CD4-positive, alpha-beta T cell treated with Interferon alpha-2 for 1 hour (primary cell): ENCODE measurements at regions not wholly inside any gene's neighbourhood (a gene's known extent, or its start where the extent isn't known, plus 50 kb on each side); places are given as distances from the start of the nearest gene placed in this dataset.
"Not testable (repeated sequence)": the region's sequence is repeated elsewhere in the genome, so short reads cannot be mapped to it uniquely, and the experiment has no call there.

ENCODE experiments used
- DNase-seq, 2 donors: peaks; one replicate each; pipeline ENCODE4 v3.0.0-alpha.2; 2020 to 2022

GRCh38 chr2:200174433-200175216, 131.9 kb upstream of the SPATS2L start:
- no peak for DNase-seq

- DNase-seq, result no peak
These were observed 128.3 kb upstream of the SPATS2L start for GRCh38 chr2:200177971-200178911.

- DNase-seq, result no peak
These were observed 127.3 kb upstream of the SPATS2L start for GRCh38 chr2:200179151-200179550.

- no peak for DNase-seq
These were observed 125.5 kb upstream of the SPATS2L start for GRCh38 chr2:200180943-200181342.

DNA sequence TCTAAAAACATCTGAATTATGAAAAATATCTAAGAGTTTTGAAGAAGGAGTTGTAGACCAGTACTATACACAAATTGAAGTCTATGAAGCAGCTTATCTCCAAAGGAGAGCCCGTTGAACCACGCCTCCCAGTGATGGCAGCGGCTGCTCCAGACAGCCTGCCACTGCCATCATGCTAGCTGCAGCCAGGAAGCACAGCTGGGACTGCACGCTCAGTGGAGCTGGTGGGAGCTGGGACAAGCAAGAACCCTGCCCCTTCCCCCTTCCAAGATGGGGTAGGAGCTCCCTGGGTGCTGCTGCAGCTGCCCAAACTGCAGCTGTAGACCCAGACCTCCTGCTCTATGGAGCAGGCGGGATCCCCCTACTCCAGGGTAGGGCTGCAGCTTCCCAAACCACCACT, 124.7 kb upstream of the SPATS2L start:
- DNase-seq, result no peak

GRCh38 chr2:200184748-200185627, 121.5 kb upstream of the SPATS2L start:
- DNase-seq, result no peak

DNA sequence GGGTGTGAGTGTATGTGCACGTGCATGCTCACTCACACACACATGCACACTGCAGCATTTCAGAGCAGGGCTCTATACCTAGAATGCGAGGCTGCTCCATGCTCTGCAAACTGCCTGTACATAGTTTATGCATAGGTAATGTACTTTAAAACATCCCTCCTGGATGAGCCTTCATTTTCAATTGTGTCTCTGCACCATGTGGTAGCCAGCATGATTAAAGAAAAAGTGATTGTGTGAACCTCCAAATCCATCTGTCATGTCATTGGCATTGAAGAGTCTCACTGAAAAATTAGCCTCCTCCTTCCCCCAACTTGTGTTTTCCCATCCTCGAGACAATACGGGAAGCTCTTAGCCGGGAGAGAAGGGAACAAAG, 120.9 kb upstream of the SPATS2L start:
- no peak for DNase-seq

DNA sequence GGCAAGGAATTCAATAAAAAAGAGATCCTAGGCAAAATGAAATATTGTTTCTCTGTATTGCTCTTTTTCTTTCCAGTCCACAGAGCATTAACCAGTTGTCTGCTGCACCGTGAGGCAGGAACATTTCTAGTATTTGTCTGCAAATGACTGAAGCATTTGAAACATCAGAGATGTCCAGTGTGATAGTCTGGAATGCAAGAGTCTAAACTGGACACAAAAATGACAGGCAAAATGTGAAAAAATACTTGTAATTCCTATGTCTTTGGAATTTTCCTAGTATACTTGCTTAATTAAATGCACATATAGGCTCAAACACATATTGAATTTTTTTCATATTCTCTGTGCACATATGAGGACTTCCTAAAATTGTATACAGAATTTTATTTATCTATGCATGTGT, 120.5 kb upstream of the SPATS2L start:
- DNase-seq, result no peak

DNA sequence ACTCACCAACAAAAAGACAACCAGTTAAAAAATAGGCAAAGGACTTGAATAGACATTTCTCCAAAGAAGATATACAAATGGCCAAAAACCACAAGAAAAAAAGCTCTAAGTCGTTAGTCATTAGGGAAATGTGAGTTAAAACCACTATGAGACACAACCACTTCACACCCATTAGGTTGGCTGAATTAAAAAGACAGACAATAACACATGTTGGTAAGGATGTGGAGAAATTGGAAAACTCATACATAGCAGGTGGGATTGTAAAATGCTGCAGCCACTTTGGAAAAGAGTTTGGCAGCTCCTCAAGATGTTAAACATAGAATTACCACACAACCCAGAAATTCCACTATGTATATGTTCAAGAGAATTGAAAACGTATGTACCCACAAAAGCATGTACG, 117.6 kb upstream of the SPATS2L start:
- DNase-seq, result no peak

DNA sequence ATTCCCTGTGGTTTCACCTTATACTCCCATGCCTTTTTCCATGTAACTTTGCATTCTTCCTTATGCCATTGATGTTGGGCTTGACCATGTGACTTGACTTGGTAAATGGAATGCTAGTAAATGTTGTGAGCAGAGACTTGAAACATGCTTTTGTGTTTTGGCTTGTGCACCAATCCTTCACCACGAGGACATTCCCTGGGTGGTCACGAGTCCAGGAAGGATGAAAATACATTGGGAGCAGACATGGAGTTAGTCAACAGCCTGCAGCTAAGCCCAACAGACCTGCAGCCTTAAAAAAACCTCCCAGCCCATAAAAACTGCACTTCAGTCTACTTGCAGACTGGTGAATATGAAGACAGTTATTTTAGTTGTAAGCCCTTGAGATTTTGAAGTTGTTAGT, 116.5 kb upstream of the SPATS2L start:
- DNase-seq, result no peak

GRCh38 chr2:200193331-200193730, 113.2 kb upstream of the SPATS2L start:
- DNase-seq, result no peak

- no peak for DNase-seq
These were observed 112.7 kb upstream of the SPATS2L start for GRCh38 chr2:200193791-200194190.

- DNase-seq, result no peak
These were observed 111.7 kb upstream of the SPATS2L start for GRCh38 chr2:200194746-200195145.

DNA sequence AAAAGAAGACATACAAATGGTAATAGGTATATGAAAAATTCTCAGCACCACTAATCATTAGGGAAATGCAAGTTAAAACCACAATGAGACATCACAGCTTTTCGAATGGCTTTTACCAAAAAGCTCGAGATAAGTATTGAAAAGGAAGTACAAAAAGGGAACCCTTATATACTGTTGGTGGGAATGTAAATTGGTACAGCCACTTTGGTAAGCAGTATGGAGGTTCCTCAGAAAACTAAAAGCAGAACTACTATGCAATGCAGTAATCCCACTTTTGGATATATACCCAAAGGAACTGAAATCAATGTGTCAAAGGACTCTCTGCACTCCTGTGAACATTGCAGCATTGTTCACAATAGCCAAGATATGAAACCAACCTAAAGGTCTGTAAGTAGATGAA, 107.5 kb upstream of the SPATS2L start:
- DNase-seq, result peak in 1 of 2 donors; percentile 1

GRCh38 chr2:200199576-200200263, 106.8 kb upstream of the SPATS2L start:
- no peak for DNase-seq

DNA sequence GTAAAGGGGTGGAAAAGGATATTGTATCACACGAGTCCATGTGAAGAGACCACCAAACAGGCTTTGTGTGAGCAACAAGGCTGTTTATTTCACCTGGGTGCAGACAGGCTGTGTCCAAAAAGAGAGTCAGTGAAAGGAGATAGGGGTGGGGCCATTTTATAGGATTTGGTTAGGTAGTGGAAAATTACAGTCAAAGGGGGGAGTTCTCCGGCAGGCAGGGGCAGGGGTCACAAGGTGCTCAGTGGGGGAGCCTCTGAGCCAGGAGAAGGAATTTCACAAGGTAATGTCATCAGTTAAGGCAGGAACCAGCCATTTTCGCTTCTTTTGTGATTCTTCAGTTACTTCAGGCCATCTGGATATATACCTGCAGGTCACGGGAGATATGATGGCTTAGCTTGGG, 104.7 kb upstream of the SPATS2L start:
- not testable (repeated sequence) for DNase-seq

GRCh38 chr2:200203381-200203827, 103.1 kb upstream of the SPATS2L start:
- no peak for DNase-seq

GRCh38 chr2:200208041-200208440, 98.5 kb upstream of the SPATS2L start:
- DNase-seq, result no peak

- no peak for DNase-seq
These were observed 97.5 kb upstream of the SPATS2L start for GRCh38 chr2:200209030-200209429.

- no peak for DNase-seq
These were observed 94.8 kb upstream of the SPATS2L start for GRCh38 chr2:200211643-200212042.

DNA sequence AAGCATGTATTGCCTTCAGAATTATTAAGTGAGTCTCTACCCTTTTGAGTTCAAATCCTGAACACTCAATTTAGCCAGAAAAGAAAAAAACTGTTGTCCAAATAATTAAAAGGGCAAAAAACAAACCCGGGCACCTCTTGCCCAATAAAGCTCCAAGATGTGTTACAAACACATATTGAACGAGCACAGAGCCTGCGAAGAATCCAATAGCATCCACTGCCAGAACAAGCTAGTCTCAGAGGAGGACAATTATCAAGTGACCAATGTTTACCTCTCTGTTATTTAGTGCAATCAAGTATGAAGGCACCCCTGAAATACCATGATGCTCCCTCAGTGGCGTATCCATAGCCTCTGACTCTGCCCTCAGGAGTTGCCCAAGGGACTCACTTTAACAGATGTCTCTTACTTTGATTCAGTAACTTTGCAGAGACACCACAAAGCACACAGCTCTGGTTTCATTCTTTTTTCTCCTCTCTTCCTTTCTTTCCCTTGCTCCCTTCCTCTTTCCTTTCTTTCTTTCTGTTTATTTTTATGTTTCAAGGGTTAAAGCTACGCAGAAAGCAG, 93.5 kb upstream of the SPATS2L start:
- no peak for DNase-seq

GRCh38 chr2:200216310-200216709, 90.2 kb upstream of the SPATS2L start:
- DNase-seq, result no peak
